Breast epithelium (tissue), 4 donors: ENCODE measurements at regions not wholly inside any gene's neighbourhood (a gene's known extent, or its start where the extent isn't known, plus 50 kb on each side); places are given as distances from the start of the nearest gene placed in this dataset.
"Not testable (repeated sequence)": the region's sequence is repeated elsewhere in the genome, so short reads cannot be mapped to it uniquely, and the experiment has no call there.

Experiments
- DNase-seq, 2 donors: peaks; one replicate each; pipeline ENCODE4 v3.0.0-alpha.2; 2019; ENCODE audit warnings: low spot score in 2 of 2
- H3K27ac ChIP-seq, 2 donors: fragments of 200-600 bp; sonication (generic) in 1 of 2; one replicate each; pipeline ENCODE4 v1.5.1; 2016 to 2019; ENCODE audit warnings: mild to moderate bottlenecking in 1 of 2
- H3K27me3 ChIP-seq, 2 donors: fragments of 200-600 bp; sonication (generic) in 1 of 2; one replicate each; pipeline versions ENCODE4 v1.5.1 to v1.6.0; 2017 to 2019; ENCODE audit warnings: control low read depth in 1 of 2, mild to moderate bottlenecking in 1 of 2
- H3K36me3 ChIP-seq: fragments of 200-600 bp; one replicate; pipeline ENCODE4 v1.5.1; 2019
- H3K4me1 ChIP-seq, 2 donors: fragments of 200-600 bp; sonication (generic); one replicate each; pipeline ENCODE4 v1.5.1; 2016 to 2019; ENCODE audit warnings: control low read depth in 1 of 2
- H3K4me3 ChIP-seq, 3 donors: fragments of 200-600 bp; sonication (generic); 1 replicate in 2 of 3; 2 replicates in 1 of 3; pipeline ENCODE4 v1.5.1; 2016 to 2019; ENCODE audit warnings: mild to moderate bottlenecking in 3 of 3, moderate library complexity in 2 of 3
- H3K9me3 ChIP-seq, 2 donors: fragments of 200-600 bp; sonication (generic) in 1 of 2; one replicate each; pipeline ENCODE4 v1.5.1; 2016 to 2019; ENCODE audit warnings: control low read depth in 1 of 2
- intact Hi-C: fragments of 100-400 bp; cut with DNase I; formaldehyde crosslinking; loops from one replicate; pipeline ENCODE4 v1.15.1; 2023; ENCODE audit warnings: low total_unique reads

DNA sequence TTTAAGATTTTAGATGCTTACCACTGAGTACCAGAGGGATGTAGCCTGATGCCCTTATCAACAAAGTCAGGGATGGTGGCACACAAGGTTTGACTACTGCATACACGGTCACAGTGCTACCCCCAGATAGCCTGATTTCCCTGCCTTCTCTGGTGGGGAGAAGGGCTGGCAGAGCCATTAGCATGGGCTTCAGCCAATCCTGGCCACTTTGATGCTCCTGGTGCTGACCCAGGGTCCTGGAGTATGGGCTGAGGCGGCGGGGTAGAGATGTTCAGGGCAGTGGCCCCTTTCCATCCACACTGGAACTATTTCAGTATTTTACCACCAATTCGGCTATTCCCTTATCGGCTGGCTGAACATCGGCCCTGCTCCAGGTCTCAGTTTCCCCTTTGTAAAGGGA, 83.2 kb downstream of the POTEB3 start:
- H3K27ac ChIP-seq, DNase-seq, H3K4me3 ChIP-seq, H3K36me3 ChIP-seq, H3K4me1 ChIP-seq, intact Hi-C loops, H3K9me3 ChIP-seq, H3K27me3 ChIP-seq: not testable (repeated sequence)

DNA sequence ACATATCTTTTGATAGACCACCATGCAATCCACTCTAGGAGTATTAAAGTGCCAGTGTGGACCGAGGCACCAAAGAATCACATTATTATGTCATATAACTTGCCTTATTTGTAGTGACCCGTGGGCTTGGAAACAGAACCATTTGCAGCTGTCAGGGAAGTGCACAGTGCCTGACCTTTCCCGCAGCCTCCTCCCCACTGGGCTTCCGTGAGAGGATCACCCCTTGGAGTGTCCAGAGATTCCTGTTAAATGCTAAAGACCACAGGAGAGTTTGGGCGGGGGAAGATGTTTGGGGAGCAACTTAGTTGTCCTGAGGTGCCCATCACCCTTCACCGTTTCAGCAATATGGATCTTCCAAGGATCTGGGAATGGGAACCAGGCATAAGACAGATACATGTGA, 84.4 kb downstream of the POTEB3 start:
- intact Hi-C loops, H3K27ac ChIP-seq, H3K4me3 ChIP-seq, H3K4me1 ChIP-seq, DNase-seq, H3K9me3 ChIP-seq, H3K27me3 ChIP-seq, H3K36me3 ChIP-seq: not testable (repeated sequence)

DNA sequence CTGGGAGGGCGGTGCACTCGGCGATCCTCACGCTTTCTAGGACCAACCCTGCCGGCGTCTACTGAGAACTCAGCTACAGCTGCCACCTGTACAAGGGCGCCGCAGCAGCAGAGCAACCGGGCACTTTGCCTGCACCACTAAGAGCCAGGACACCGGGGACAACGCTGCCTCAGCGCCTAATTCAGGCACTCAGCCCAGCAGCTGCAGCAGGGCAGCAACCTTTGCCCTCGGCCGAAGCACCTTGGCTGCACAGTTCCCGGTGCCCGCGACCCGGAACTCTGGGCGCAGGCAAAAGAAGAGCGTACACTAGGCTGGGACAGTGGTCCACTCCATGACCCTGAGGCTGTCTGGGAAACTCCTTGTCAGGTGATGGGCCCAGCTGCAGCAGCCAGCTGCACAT, 85.7 kb downstream of the POTEB3 start:
- H3K27ac ChIP-seq, DNase-seq, H3K9me3 ChIP-seq, H3K4me1 ChIP-seq, intact Hi-C loops, H3K4me3 ChIP-seq, H3K27me3 ChIP-seq, H3K36me3 ChIP-seq: not testable (repeated sequence)

DNA sequence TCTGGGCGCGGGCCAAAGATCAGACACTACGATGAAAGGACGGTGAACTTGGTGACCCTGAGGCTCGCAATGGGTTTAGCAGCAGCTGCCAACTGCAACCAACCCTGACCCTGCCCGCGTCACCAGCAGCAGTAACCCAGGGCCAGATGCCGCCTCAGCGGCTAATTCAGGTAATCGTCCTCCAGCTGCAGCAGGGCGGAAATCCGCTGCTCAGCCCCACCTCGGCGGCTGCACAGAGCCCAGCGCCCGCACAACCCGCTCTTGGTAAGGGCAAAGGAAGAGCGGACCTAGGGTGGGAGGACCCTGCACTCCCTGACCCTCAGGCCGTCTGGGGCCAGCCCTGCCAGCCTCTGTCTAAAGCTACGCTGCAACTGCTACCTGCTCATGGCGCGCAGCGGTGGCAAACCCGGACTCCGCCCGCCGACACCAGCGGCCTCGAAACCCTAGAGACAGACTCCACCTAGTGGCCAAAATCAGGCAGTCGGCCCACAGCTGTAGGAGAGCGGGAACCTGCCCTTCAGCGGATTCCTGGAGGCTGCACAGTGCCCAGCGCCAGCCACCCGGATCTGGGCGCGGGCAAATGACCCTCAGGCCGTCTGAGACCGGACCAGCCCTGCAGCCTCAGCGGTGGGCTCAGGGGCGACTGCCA, 87.5 kb downstream of the POTEB3 start:
- not testable (repeated sequence) for H3K36me3 ChIP-seq

DNA sequence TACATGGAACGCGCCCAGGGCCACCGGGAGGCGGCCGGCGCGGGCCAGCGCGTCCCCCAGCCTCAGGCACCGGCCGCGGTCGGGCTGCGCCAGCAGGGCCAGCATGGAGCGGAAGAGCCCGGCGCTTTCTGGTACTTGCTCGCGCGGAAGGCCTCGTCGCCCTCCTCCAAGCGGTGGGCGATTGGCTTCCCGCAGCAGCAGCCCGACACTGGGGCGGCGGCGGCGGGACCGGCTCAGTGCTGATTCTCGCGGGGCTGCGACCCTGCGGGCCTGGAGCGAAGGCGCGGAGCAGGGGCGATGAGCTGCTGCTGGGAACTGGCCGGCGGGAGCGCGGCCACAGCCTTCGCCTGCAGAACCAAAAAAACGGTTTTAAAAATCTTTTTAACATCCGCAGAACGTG, 95.3 kb downstream of the POTEB3 start:
- H3K27ac ChIP-seq, H3K9me3 ChIP-seq, DNase-seq, H3K36me3 ChIP-seq, intact Hi-C loops, H3K27me3 ChIP-seq, H3K4me1 ChIP-seq: not testable (repeated sequence)
- H3K4me3 ChIP-seq = peak overlapping the region in 1 of 3 donors; percentile 57

More for the DNA sequence above, 87.5 kb downstream of the POTEB3 start:
- H3K27ac ChIP-seq, H3K4me3 ChIP-seq, H3K4me1 ChIP-seq, intact Hi-C loops, H3K9me3 ChIP-seq, H3K27me3 ChIP-seq, DNase-seq: not testable (repeated sequence)

DNA sequence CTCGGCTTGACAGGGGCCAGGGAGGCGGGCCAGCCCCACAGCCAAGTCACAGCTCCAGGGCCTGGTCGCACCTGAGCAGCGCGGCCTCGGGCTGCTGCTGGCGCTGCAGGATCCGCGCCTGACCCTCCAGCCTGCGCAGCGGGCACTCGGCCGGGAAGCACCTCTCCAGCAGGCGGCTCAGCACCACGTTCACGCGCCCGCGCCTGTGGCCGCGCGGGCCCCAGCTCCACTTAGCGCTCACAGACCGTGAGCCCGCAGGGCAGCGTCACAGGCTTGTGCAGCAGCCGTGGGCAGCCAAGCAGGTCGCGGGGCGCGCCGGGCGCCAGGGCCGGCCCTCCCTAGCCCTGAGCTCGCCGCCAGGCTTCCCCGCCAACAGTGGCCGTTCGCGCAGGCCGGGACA, 95.8 kb downstream of the POTEB3 start:
- H3K9me3 ChIP-seq, H3K4me1 ChIP-seq, intact Hi-C loops, H3K36me3 ChIP-seq, H3K4me3 ChIP-seq, H3K27me3 ChIP-seq, H3K27ac ChIP-seq, DNase-seq: not testable (repeated sequence)

DNA sequence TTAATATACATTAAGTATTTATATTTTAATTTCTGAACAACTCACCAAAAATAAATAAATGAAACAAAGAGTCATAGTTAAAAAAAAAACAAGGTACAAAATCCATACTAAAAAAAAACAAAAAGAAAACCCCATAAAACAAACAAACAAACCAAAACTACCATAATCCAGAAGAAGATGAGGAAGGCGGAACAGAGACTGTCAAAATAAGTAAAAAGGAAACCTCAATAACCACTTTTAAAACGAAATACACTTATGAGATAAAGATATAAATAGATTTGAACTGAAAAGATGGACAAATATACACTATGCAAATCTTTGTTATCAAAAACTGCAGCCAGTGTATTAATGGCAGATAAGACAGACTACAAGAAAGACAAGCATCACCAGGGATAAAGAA, 103.3 kb downstream of the POTEB3 start:
- intact Hi-C loops, H3K4me1 ChIP-seq, H3K9me3 ChIP-seq, H3K36me3 ChIP-seq, DNase-seq, H3K27me3 ChIP-seq, H3K4me3 ChIP-seq, H3K27ac ChIP-seq: not testable (repeated sequence)

DNA sequence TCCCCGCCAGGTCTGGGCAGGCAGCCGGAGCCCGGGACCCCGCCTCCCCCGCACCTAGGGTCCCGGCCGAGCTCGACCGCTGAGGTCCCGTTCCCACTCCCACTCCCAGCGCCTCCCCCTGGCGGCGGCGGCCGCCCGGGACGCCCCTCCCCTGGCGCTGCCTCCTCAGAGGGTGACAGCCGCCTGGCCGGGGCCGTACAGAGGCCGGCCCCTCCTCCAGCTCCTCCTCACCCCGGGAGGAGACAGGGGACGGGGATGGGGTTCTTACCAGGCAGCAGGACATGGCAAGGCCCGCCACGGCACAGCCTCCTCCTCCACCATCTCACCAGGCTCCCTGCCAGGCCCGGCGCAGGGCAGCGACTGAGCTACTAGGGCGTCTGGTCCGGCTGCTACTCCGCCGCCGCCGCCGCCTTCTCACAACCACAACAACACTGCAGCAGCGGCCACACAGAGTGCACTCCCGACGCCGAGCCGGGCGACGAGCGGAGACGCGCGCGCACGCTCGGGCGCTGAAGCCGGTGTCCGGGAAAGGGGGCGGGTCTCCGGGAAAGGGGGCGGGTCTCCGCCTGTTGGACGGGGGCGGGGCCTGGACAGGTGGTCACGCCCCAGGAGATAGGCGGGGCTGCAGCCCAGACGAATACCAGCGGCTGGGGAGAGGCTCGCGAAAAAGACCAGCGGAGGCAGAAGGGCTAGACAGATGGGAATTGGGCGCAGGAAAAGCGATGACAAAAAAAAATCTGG, 115.4 kb downstream of the POTEB3 start:
- H3K4me3 ChIP-seq, H3K9me3 ChIP-seq, H3K27me3 ChIP-seq, intact Hi-C loops, DNase-seq, H3K27ac ChIP-seq, H3K4me1 ChIP-seq, H3K36me3 ChIP-seq: not testable (repeated sequence)

DNA sequence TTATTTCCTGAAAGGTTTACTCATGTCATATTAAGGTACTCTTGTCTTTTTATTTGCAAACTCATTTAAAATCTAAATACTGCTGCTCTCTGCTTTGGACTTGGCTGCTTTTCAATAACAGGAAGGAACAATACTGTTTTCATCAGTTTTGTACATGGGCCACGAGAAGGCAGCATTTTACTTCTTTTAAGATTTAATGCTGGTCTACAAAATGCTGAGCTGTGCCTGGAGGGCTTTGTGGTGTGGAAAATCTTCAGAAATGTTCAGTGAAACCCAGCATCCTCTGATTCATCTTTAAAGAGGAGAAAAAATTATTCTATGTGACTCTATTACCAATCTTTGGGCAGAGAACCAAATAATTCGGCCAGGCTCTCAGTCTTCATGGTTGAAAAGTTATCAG, 155.9 kb downstream of the POTEB3 start:
- H3K36me3 ChIP-seq, H3K9me3 ChIP-seq, H3K27ac ChIP-seq, H3K4me1 ChIP-seq, intact Hi-C loops, H3K27me3 ChIP-seq, H3K4me3 ChIP-seq, DNase-seq: not testable (repeated sequence)

DNA sequence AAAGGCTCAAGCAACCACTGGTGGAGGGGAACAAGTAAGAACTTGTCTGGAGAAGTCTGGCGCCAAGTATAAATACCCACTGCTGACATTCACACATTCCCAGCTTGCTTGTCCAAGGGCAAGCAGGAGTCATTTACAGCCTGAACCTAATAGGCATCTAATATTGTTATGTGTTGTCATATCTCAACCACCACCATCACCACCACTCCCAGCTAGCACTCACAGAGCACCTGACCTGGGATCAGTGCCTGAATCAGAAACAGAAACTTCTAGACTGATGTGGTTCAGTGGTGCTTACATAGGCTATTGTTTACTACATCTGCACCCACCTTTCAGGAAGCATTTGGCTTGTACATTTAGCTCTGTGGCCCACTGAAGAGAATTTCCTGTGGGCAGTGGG, 157.1 kb downstream of the POTEB3 start:
- H3K4me3 ChIP-seq, H3K36me3 ChIP-seq, H3K27me3 ChIP-seq, H3K27ac ChIP-seq, H3K9me3 ChIP-seq, H3K4me1 ChIP-seq, intact Hi-C loops, DNase-seq: not testable (repeated sequence)

DNA sequence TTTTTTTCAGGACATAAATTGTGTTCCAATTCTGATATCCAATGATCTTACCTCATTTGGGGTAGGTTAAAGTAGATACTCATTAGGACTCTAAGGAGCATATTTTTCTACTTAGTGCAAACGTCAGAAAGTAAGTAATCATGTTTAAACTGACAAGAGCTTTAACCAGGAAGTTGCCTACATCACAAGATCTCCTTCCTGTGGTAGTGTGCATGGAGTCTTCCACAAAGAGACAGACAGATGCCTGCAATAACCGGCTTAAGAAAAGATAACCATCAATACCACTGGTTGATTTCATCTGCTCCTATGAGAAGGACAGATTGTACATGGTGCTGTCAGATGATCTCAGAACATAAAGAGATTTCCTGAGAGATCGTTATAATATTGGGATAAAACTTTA, 160.0 kb downstream of the POTEB3 start:
- H3K36me3 ChIP-seq, intact Hi-C loops, DNase-seq: not testable (repeated sequence)

DNA sequence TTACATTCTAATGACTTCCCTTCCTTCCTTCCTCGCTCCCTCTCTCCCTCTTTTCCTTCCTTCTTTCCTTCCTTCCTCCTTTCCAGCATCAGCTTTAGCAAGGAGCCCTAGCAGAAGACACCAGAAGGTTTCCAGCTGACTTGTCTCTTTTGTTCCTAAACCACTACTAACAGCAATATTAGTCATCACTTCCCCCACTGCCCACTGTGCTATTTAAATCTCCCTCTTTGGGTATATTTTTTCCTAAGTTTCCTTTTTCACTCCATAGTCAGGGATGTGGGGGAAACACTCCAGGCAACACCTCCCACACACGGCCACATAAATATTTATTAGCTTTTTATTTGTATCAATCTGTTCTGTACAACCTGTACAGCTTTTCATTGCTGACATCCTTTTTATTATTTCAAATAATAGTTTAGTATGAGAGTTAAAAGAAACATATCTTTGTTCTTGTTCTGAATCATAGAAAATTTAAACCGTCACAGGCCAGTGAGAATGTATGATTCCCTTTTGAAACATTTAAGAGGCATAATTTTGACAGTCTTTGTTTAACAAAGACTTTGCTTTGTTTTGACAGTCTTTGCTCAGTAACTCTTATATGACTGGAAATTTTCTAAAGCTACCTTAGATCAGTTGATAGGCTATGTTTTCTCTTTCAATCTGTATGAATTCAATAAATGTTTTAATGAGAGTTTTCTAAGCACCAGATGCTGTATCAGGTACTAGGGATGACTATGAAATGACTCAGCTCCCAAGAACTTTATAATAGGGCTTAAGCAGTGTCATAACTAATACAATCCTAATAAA, 167.9 kb downstream of the POTEB3 start:
- DNase-seq, H3K36me3 ChIP-seq, H3K27me3 ChIP-seq, H3K4me1 ChIP-seq, H3K9me3 ChIP-seq, H3K27ac ChIP-seq, H3K4me3 ChIP-seq, intact Hi-C loops: not testable (repeated sequence)

More for the DNA sequence above, 160.0 kb downstream of the POTEB3 start:
- H3K27ac ChIP-seq, H3K9me3 ChIP-seq, H3K27me3 ChIP-seq, H3K4me1 ChIP-seq, H3K4me3 ChIP-seq: not testable (repeated sequence)
